NCI-H187 (cell line): ENCODE measurements at regions not wholly inside any gene's neighbourhood (a gene's known extent, or its start where the extent isn't known, plus 50 kb on each side); places are given as distances from the start of the nearest gene placed in this dataset.

Experiments
- DNase-seq, 2 experiments: peaks; one replicate each; lab custom pipeline; 2025; lab: John Stamatoyannopoulos, UW

DNA sequence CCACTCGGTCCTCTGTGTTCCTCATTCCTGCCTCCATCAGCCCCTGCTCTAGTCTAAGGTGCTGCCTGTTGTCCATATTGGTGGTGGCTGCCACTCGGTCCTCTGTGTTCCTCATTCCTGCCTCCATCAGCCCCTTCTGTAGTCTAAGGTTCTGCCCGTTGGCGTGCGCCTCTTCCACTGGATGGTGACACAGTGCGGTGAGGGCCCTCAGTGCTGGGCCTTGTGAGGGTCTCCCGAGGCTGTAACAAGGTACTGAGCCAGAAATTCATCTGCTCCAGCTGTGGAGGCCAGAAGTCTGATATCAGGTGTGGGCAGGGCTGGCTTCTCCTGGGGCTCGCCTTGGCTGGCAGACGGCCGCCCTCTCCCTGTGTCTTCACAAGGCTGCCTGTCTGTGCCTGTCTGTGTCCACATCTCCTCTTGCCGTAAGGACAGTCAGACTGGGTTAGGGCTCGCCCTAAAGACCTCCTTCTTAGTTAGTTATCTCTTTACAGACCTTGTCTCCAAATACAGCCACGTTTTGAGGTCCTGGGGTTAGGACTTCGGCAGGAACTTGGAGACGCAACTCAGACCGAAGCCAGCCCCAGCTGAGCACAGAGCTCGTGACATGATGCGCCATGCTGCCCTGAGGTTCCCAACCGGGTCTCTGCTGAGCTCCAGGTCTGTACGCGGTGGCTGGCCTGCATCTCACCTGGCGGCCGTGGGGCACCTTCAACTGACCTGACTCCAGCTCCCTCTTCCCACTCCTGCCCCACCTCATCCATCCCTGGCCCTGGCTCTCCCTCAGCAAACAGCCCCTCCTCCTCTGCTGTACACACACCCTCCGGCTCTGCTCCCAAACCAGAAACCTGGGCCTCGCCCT lies 181.4 kb upstream of the SHH start:
- no peak for DNase-seq

DNA sequence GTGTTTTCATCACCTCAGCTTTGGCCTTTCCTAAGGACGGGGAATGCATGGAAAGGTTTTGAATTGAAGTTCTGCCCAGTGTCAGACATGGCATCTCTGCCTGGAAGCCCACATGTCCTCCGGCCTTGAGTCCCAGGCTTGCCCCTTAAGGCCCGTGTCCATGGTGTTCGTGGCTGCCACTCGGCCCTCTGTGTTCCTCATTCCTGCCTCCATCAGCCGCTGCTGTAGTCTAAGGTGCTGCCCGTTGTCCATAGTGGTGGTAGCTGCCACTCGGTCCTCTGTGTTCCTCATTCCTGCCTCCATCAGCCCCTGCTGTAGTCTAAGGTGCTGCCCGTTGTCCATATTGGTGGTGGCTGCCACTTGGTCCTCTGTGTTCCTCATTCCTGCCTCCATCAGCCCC lies 180.7 kb upstream of the SHH start:
- DNase-seq, result no peak

GRCh38 chr7:155992538-155992937 lies 180.3 kb upstream of the SHH start:
- no peak for DNase-seq

- no peak for DNase-seq
Measured at GRCh38 chr7:155992107-155992506, 179.8 kb upstream of the SHH start.

- no peak for DNase-seq
Measured at GRCh38 chr7:155991470-155991869, 179.2 kb upstream of the SHH start.

DNA sequence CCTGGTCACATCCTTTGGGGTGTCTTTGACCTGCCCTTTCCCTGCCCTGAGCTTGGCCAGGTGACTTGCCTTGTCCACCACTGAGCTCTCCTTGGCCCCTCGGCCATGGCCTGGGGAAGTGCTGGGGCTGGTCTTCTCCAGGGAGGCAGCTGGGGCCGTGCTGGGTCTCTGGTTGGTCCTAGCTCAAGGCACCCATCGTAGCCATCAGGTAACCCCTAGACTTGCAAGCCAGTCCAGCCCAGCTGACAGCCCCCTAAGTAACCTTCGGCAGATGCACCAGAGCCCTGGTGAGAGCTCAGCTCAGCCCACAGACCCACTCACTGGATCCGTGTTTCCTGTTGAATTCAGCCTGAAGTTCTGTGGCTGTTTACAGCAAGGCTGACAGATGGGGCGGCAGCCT lies 176.2 kb upstream of the SHH start:
- no peak for DNase-seq

- no peak for DNase-seq
Measured at GRCh38 chr7:155987681-155988235, 175.5 kb upstream of the SHH start.

GRCh38 chr7:155986497-155987160 lies 174.4 kb upstream of the SHH start:
- DNase-seq, result no peak

DNA sequence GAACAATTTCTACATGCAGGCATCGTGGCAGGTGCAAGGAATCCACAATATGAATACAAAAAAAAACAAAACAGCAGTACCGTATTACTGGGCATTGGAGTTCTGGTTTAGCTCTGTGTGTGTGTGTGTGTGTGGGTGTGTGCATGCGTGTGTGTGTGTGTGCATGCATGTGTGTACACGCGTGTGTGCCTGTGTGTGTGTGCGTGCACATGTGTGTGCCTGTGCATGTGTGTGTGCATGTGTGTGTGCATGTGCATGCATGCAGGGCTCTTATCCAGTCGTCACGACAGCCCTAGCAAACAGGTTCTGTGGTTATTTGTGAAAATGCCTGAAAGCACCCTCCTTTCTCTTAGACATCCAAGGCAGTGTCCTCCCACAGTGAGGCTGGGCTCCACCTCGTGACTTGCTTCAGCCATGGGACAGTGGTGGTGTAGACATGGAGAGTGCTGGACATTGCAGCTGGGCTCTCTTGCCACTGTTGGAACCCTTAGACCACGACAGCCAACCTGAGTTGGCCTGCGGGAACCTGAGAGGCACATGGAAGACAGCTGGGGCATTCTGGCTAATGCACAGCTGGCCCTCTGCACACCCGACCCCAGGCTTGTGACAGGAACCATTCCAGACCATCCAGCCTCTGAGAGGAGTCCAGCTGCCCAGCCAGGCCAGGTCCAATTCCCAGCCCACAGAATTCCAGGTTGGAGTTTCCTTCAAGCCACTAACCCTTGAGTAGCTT lies 173.4 kb upstream of the SHH start:
- DNase-seq, result no peak

GRCh38 chr7:155984609-155985405 lies 172.5 kb upstream of the SHH start:
- DNase-seq, result no peak

GRCh38 chr7:155984028-155984580 lies 171.8 kb upstream of the SHH start:
- DNase-seq, result no peak

DNA sequence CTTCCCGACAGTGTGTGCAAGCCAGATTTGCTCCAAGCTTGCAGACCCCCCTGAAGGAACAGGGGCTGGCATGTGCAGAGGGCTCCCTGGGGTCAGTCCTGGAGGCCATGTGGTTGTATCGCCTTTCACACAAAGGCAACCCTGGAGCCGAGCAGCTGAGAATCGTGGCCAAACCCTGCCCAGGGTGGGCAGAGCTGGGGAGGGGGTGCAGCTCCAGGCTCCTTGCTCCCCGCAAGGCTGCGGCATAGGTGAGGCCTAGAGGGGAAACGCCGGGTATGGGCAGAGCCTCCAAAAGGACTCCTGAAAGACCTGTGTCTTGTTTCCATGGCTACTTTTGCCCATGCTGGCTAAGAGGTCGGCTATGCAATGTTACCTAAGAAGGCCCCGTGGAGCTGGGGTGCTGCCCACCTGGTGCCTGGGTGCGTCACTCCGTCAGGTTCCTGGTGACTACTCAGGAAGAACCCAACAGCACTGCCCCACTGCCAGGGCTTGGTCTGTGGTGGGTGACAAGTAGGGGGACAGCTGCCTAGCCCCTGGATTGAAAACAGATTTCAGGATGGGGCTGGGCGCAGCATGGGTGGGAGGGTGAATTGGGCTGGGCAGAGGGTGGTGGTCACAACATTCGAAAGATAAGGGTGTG lies 171.0 kb upstream of the SHH start:
- no peak for DNase-seq

- no peak for DNase-seq
Measured at GRCh38 chr7:155981703-155982102, 169.4 kb upstream of the SHH start.

DNA sequence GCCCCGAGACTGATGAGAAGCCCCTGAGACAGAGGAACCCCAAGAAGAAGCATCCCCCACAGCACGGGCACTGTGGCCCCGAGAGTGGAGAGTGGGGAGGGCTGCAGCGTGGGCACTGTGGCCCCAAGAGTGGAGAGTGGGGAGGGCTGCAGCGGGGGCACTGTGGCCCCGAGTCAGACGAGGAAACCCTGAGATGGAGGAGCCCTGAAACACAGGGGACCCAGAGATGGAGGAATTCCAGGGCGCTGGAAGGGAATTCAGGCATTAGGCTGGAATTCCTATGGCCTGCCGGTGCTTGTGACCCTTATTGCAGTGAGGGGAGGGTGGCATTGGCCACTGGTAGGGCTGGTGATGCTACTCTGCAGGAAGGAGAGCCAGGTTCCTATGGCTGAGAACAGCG lies 168.6 kb upstream of the SHH start:
- DNase-seq, result no peak

DNA sequence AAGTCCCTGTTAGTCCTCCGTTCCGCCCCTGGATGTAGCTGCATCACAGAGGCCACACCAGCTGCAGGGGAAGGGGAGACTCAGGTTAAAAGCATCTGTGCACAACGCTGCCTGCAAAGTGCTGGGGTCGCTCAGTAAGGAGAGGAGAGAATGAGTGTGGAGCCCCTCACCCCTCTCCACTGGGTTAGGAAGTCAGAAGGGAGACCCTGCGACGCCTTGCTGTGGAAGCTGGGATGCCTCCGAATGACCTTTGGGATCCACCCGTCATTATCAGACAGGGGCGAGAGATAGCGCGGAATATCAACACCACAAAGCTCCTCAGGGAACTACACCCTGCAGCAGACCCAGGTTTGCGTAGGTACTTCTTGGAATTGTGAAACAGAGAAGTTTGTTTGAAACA lies 167.7 kb upstream of the SHH start:
- no peak for DNase-seq

- no peak for DNase-seq
Measured at GRCh38 chr7:155979566-155979965, 167.3 kb upstream of the SHH start.

GRCh38 chr7:155975490-155975889 lies 163.2 kb upstream of the SHH start:
- no peak for DNase-seq

- no peak for DNase-seq
Measured at GRCh38 chr7:155974186-155974897, 162.1 kb upstream of the SHH start.

GRCh38 chr7:155973451-155973997 lies 161.3 kb upstream of the SHH start:
- DNase-seq, result no peak
